Vagina (tissue), 2 donors: ENCODE measurements at regions not wholly inside any gene's neighbourhood (a gene's known extent, or its start where the extent isn't known, plus 50 kb on each side); places are given as distances from the start of the nearest gene placed in this dataset.

Experiments
- DNase-seq, 2 donors: peaks; one replicate each; pipeline ENCODE4 v3.0.0-alpha.2; 2017; ENCODE audit errors: extremely low spot score in 2 of 2
- H3K27ac ChIP-seq: fragments of 200-600 bp; sonication (generic); one replicate; pipeline ENCODE4 v1.5.1; 2019
- H3K27me3 ChIP-seq: fragments of 200-600 bp; sonication (generic); one replicate; pipeline ENCODE4 v1.5.1; 2019
- H3K36me3 ChIP-seq, 2 donors: fragments of 200-600 bp; sonication (generic); one replicate each; pipeline ENCODE4 v1.5.1; 2017 to 2019
- H3K4me1 ChIP-seq: fragments of 200-600 bp; sonication (generic); one replicate; pipeline ENCODE4 v1.5.1; 2019
- H3K4me3 ChIP-seq, 2 donors: fragments of 200-600 bp; sonication (generic); 1 replicate in 1 of 2; 2 replicates in 1 of 2; pipeline ENCODE4 v1.5.1; 2016 to 2019
- H3K9me3 ChIP-seq: fragments of 200-600 bp; sonication (generic); one replicate; pipeline ENCODE4 v1.5.1; 2019
- CTCF ChIP-seq, 3 experiments: fragments of 450-650 bp in 2 of 3; fragments of 200-600 bp in 1 of 3; sonication (generic) in 1 of 3; IDR thresholded peaks; one replicate each; pipeline ENCODE4 v1.5.1; 2017 to 2019; ENCODE audit warnings: antibody characterized with exemption in 3 of 3, mild to moderate bottlenecking in 2 of 3, moderate library complexity in 2 of 3
- POLR2A ChIP-seq, 2 donors: fragments of 450-650 bp; IDR thresholded peaks; one replicate each; pipeline ENCODE4 v1.6.1; 2017; ENCODE audit warnings: antibody characterized with exemption in 2 of 2, mild to moderate bottlenecking in 2 of 2, moderate library complexity in 2 of 2
- POLR2AphosphoS5 ChIP-seq, 2 donors: sonication (generic); formaldehyde crosslinking; IDR thresholded peaks; one replicate each; pipeline ENCODE4 v1.9.0; 2017; ENCODE audit warnings: antibody characterized with exemption in 2 of 2, mild to moderate bottlenecking in 2 of 2, low read depth in 1 of 2; ENCODE audit not compliant: insufficient read depth in 1 of 2
- intact Hi-C: fragments of 100-400 bp; cut with DNase I; formaldehyde crosslinking; loops from one replicate; pipeline ENCODE4 v1.15.1; 2023

- no peaks in the 10 kb centered on the region for H3K4me1 ChIP-seq
- no peaks in the 10 kb centered on the region for H3K36me3 ChIP-seq
- no peaks in the 10 kb centered on the region for H3K9me3 ChIP-seq
- TF ChIP-seq POLR2A (IDR thresholded peaks at IDR 0.05) (no peak), POLR2AphosphoS5 (IDR thresholded peaks at IDR 0.05; ENCODE audit: insufficient read depth in 1 of 2, low read depth in 1 of 2) (no peak)
- no peaks in the 10 kb centered on the region for H3K27me3 ChIP-seq
- DNase-seq, result no peak
- no peak overlapping the region for H3K27ac ChIP-seq
- H3K4me3 ChIP-seq, result no peak overlapping the region
- intact Hi-C loops, result no loop called here
Observed at GRCh38 chr3:76943671-76944070, 96.2 kb upstream of the ROBO2 start.

- TF ChIP-seq POLR2A (IDR thresholded peaks at IDR 0.05), result no peak
- no peak for TF ChIP-seq POLR2AphosphoS5 (IDR thresholded peaks at IDR 0.05; ENCODE audit: insufficient read depth in 1 of 2, low read depth in 1 of 2)
- no peak for TF ChIP-seq CTCF (IDR thresholded peaks at IDR 0.05)
Observed at GRCh38 chr3:76949033-76949432, 90.9 kb upstream of the ROBO2 start.

DNA sequence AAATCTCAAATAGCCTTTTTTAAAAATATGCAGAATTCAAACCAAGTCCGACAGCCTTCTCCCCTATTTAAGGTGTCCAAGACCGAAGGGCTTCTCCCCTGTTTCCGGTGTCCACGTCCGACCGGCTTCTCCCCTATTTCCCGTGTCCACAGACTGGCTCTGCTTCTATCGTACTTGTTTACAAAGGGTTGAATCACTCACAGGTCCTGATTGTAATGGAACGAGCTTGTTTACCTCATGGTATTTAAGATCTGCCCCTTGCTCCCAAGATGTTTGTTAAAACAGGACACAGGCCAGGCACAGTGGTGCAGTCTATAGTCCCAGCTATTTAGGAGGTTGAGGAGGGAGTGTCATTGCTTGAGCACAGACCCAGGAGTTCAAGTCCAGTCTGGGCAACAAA, 90.4 kb upstream of the ROBO2 start:
- no peaks in the 10 kb centered on the region for H3K9me3 ChIP-seq
- DNase-seq, result no peak
- TF ChIP-seq POLR2A (IDR thresholded peaks at IDR 0.05), result no peak
- H3K27me3 ChIP-seq, result no peaks in the 10 kb centered on the region
- no peak overlapping the region for H3K4me3 ChIP-seq
- intact Hi-C loops, result no loop called here
- H3K36me3 ChIP-seq, result no peaks in the 10 kb centered on the region
- no peaks in the 10 kb centered on the region for H3K4me1 ChIP-seq
- H3K27ac ChIP-seq, result no peak overlapping the region

More at GRCh38 chr3:76949033-76949432, 90.9 kb upstream of the ROBO2 start:
- H3K9me3 ChIP-seq, result no peaks in the 10 kb centered on the region
- H3K36me3 ChIP-seq, result no peaks in the 10 kb centered on the region
- intact Hi-C loops, result no loop called here
- H3K4me3 ChIP-seq, result no peak overlapping the region
- DNase-seq, result no peak
- H3K4me1 ChIP-seq, result no peaks in the 10 kb centered on the region
- H3K27ac ChIP-seq, result no peak overlapping the region
- H3K27me3 ChIP-seq, result no peaks in the 10 kb centered on the region

DNA sequence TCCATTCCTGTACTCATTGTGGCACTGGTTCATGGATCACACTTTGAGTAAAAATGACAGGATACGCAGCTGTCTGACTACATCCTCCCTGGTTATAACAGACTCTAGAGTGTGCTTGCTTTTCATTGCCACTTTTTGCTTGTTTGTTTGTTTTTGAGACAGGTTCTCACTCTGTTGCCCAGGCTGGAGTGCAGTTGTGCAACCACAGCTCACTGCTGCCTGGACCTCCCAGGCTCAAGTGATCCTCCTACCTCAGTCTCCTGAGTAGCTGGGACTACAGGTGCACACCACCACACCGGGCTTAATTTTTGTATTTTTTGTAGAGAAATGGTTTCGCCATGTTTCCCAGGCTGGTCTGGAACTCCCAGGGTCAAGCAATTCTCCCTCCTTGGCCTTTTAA, 89.3 kb upstream of the ROBO2 start:
- Histone ChIP-seq H3K36me3 (no peaks in the 10 kb centered on the region), H3K4me3 (no peak overlapping the region), H3K27ac (no peak overlapping the region), H3K27me3 (no peaks in the 10 kb centered on the region), H3K9me3 (no peaks in the 10 kb centered on the region), H3K4me1 (no peaks in the 10 kb centered on the region)
- intact Hi-C loops, result no loop called here
- TF ChIP-seq POLR2A (IDR thresholded peaks at IDR 0.05) (no peak), POLR2AphosphoS5 (IDR thresholded peaks at IDR 0.05; ENCODE audit: insufficient read depth in 1 of 2, low read depth in 1 of 2) (no peak), CTCF (IDR thresholded peaks at IDR 0.05) (no peak)
- DNase-seq, result no peak

DNA sequence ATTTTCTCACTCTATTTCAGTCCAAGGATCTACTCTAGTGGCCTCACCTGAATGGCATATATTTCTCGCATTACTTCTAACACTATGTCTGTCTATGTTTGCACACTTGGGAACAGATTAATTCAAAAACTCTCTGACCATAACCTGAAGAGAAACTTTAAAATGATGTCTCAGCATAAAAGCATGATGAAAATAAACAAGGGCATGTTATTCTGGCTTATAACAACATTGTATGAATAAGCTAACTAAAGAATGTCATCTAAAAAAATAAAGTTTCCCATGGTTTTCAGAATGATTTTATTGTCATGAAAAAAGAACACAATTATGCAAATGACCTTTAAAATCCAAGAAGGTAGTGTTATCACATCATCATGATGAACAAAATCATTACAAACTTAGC, 85.5 kb upstream of the ROBO2 start:
- no peak overlapping the region for H3K27ac ChIP-seq
- no peak overlapping the region for H3K4me3 ChIP-seq
- intact Hi-C loops, result no loop called here
- no peaks in the 10 kb centered on the region for H3K4me1 ChIP-seq
- H3K9me3 ChIP-seq, result no peaks in the 10 kb centered on the region
- DNase-seq, result no peak
- H3K36me3 ChIP-seq, result no peaks in the 10 kb centered on the region
- TF ChIP-seq POLR2AphosphoS5 (IDR thresholded peaks at IDR 0.05; ENCODE audit: insufficient read depth in 1 of 2, low read depth in 1 of 2), result no peak
- TF ChIP-seq POLR2A (IDR thresholded peaks at IDR 0.05), result no peak
- no peak for TF ChIP-seq CTCF (IDR thresholded peaks at IDR 0.05)
- H3K27me3 ChIP-seq, result no peaks in the 10 kb centered on the region

DNA sequence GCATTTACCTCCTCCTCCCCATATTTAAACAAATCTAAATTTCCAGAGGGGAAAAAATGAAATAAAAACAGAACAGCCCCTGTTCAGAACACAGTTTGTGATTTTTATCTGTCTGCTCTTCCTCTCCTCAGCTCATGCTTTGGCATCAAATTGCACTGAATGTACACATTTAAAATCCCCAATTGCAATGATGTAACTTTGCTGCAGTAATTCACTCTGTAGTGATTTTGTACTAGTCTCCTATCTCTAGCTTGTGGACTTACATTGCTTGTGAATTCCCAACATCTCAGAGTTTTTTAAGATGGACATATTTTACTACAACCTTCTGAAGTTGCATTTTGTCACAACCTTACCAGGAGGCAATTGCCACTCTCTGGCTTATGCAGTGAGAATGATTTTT, 81.6 kb upstream of the ROBO2 start:
- DNase-seq, result no peak
- Histone ChIP-seq H3K36me3 (no peaks in the 10 kb centered on the region), H3K27me3 (no peaks in the 10 kb centered on the region), H3K9me3 (no peaks in the 10 kb centered on the region), H3K4me1 (no peaks in the 10 kb centered on the region), H3K4me3 (no peak overlapping the region), H3K27ac (no peak overlapping the region)
- intact Hi-C loops, result no loop called here
- TF ChIP-seq CTCF (IDR thresholded peaks at IDR 0.05), result no peak
- TF ChIP-seq POLR2AphosphoS5 (IDR thresholded peaks at IDR 0.05; ENCODE audit: insufficient read depth in 1 of 2, low read depth in 1 of 2), result no peak
- TF ChIP-seq POLR2A (IDR thresholded peaks at IDR 0.05), result no peak
